Progenitor cell of endocrine pancreas (in vitro differentiated cells): ENCODE measurements at regions not wholly inside any gene's neighbourhood (a gene's known extent, or its start where the extent isn't known, plus 50 kb on each side); places are given as distances from the start of the nearest gene placed in this dataset.

Experiments
- DNase-seq: peaks from one replicate; pipeline ENCODE4 v3.0.0; 2021; ENCODE audit warnings: low spot score; ENCODE audit not compliant: unreplicated experiment
- H3K27ac Mint-ChIP-seq: 2 replicates; pipeline ENCODE4 v1.8.0; 2021; ENCODE audit warnings: mild to moderate bottlenecking, moderate library complexity, mixed read lengths
- H3K27me3 Mint-ChIP-seq: 2 replicates; pipeline ENCODE4 v1.8.0; 2021; ENCODE audit warnings: mixed read lengths
- H3K36me3 Mint-ChIP-seq: 2 replicates; pipeline ENCODE4 v1.8.0; 2022; ENCODE audit warnings: mixed read lengths; ENCODE audit not compliant: insufficient read depth
- H3K4me1 Mint-ChIP-seq: 2 replicates; pipeline ENCODE4 v1.8.0; 2021; ENCODE audit warnings: low read depth, mixed read lengths
- H3K4me3 Mint-ChIP-seq: 2 replicates; pipeline ENCODE4 v1.8.0; 2021; ENCODE audit warnings: low read depth, mild to moderate bottlenecking, moderate library complexity, mixed read lengths
- H3K9me3 Mint-ChIP-seq: 2 replicates; pipeline ENCODE4 v1.8.0; 2021; ENCODE audit warnings: low read depth, mixed read lengths
- CTCF ChIP-seq: fragments of 200-600 bp; sonication (generic); IDR thresholded peaks from one replicate; pipeline ENCODE4 v1.5.0; 2021; ENCODE audit warnings: antibody characterized with exemption, mild to moderate bottlenecking; ENCODE audit not compliant: unreplicated experiment

GRCh38 chr3:153063337-153063736, 98.7 kb upstream of the RAP2B start:
- Mint-ChIP-seq H3K27me3 (no peaks in the 10 kb centered on the region), H3K4me1 (no peaks in the 10 kb centered on the region), H3K27ac (no peak overlapping the region), H3K9me3 (no peaks in the 10 kb centered on the region), H3K36me3 (no peaks in the 10 kb centered on the region), H3K4me3 (no peak overlapping the region)
- DNase-seq, result no peak
- no peak for TF ChIP-seq CTCF

- Mint-ChIP-seq H3K36me3 (no peaks in the 10 kb centered on the region), H3K27ac (no peak overlapping the region), H3K4me1 (peaks cover 2% of the 10 kb centered on the region), H3K4me3 (no peak overlapping the region), H3K9me3 (no peaks in the 10 kb centered on the region), H3K27me3 (no peaks in the 10 kb centered on the region)
- DNase-seq, result no peak
- TF ChIP-seq CTCF, result no peak
Measured at GRCh38 chr3:153066983-153067382, 95.0 kb upstream of the RAP2B start.

GRCh38 chr3:153069598-153070510, 92.2 kb upstream of the RAP2B start:
- H3K9me3 Mint-ChIP-seq, result no peaks in the 10 kb centered on the region
- H3K36me3 Mint-ChIP-seq, result no peaks in the 10 kb centered on the region
- H3K4me3 Mint-ChIP-seq, result no peak overlapping the region
- DNase-seq, result no peak
- H3K27me3 Mint-ChIP-seq, result no peaks in the 10 kb centered on the region
- peaks cover 2% of the 10 kb centered on the region for H3K4me1 Mint-ChIP-seq
- peak overlapping the region; percentile 49 for H3K27ac Mint-ChIP-seq
- no peak for TF ChIP-seq CTCF

GRCh38 chr3:153070511-153070868, 91.5 kb upstream of the RAP2B start:
- TF ChIP-seq CTCF, result no peak
- Mint-ChIP-seq H3K27me3 (no peaks in the 10 kb centered on the region), H3K4me3 (no peak overlapping the region), H3K27ac (no peak overlapping the region), H3K4me1 (peaks cover 2% of the 10 kb centered on the region), H3K9me3 (no peaks in the 10 kb centered on the region), H3K36me3 (no peaks in the 10 kb centered on the region)
- no peak for DNase-seq

- TF ChIP-seq CTCF, result no peak
- Mint-ChIP-seq H3K36me3 (no peaks in the 10 kb centered on the region), H3K27me3 (no peaks in the 10 kb centered on the region), H3K4me1 (peaks cover 2% of the 10 kb centered on the region), H3K4me3 (no peak overlapping the region), H3K9me3 (no peaks in the 10 kb centered on the region), H3K27ac (no peak overlapping the region)
- DNase-seq, result no peak
Measured at GRCh38 chr3:153072382-153072781, 89.6 kb upstream of the RAP2B start.
